H9 (cell line): ENCODE measurements at regions not wholly inside any gene's neighbourhood (a gene's known extent, or its start where the extent isn't known, plus 50 kb on each side); places are given as distances from the start of the nearest gene placed in this dataset.

ENCODE experiments used
- DNase-seq: peaks from one replicate; pipeline ENCODE4 v3.0.0-alpha.2; 2017
- H2AFZ ChIP-seq: one replicate; pipeline ENCODE4 v1.6.1; 2013; ENCODE audit warnings: mild to moderate bottlenecking, low read length, control low read depth, moderate library complexity
- H2AK5ac ChIP-seq: 2 replicates; pipeline ENCODE4 v1.6.1; 2013; ENCODE audit warnings: low read length, control low read depth, mixed read lengths; ENCODE audit not compliant: insufficient read length
- H2BK120ac ChIP-seq: one replicate; pipeline ENCODE4 v1.6.1; 2013; ENCODE audit warnings: low read depth, mild to moderate bottlenecking, low read length, control low read depth, inconsistent platforms; ENCODE audit not compliant: poor library complexity, severe bottlenecking
- H2BK12ac ChIP-seq: 2 replicates; pipeline ENCODE4 v1.6.1; 2013; ENCODE audit warnings: low read length, control low read depth, mixed read lengths, low read depth; ENCODE audit not compliant: insufficient read length
- H2BK15ac ChIP-seq: 2 replicates; pipeline ENCODE4 v1.6.1; 2013; ENCODE audit warnings: low read depth, low read length, control low read depth
- H2BK20ac ChIP-seq: one replicate; pipeline ENCODE4 v1.6.1; 2013; ENCODE audit warnings: low read depth, mild to moderate bottlenecking, low read length, control low read depth, inconsistent platforms; ENCODE audit not compliant: poor library complexity, severe bottlenecking
- H2BK5ac ChIP-seq: 2 replicates; pipeline ENCODE4 v1.6.1; 2013; ENCODE audit warnings: low read length, control low read depth, mixed read lengths; ENCODE audit not compliant: insufficient read length
- H3K14ac ChIP-seq: 2 replicates; pipeline ENCODE4 v1.6.1; 2013; ENCODE audit warnings: low read length, control low read depth; ENCODE audit not compliant: insufficient read depth
- H3K18ac ChIP-seq: 2 replicates; pipeline ENCODE4 v1.6.1; 2013; ENCODE audit warnings: low read depth, mild to moderate bottlenecking, mixed read lengths, low read length, control low read depth; ENCODE audit not compliant: insufficient read length
- H3K23ac ChIP-seq: 2 replicates; pipeline ENCODE4 v1.6.1; 2013; ENCODE audit warnings: low read length, control low read depth, mixed read lengths, low read depth; ENCODE audit not compliant: insufficient read length
- H3K23me2 ChIP-seq: 2 replicates; pipeline ENCODE4 v1.6.1; 2013; ENCODE audit warnings: low read depth, mild to moderate bottlenecking, mixed read lengths, low read length, control low read depth; ENCODE audit not compliant: insufficient read length, poor library complexity, severe bottlenecking
- H3K27ac ChIP-seq: 2 replicates; pipeline ENCODE4 v1.5.1; 2013; ENCODE audit warnings: low read length, control low read depth, mixed read lengths, low read depth; ENCODE audit not compliant: insufficient read length
- H3K27me3 ChIP-seq: 2 replicates; pipeline ENCODE4 v1.6.1; 2013; ENCODE audit warnings: low read length, control low read depth, inconsistent platforms; ENCODE audit not compliant: insufficient read depth
- H3K4ac ChIP-seq: 2 replicates; pipeline ENCODE4 v1.6.1; 2013; ENCODE audit warnings: low read depth, mild to moderate bottlenecking, control low read depth, inconsistent platforms, low read length, moderate library complexity
- H3K4me1 ChIP-seq: 2 replicates; pipeline ENCODE4 v1.6.1; 2013; ENCODE audit warnings: low read length, control low read depth, inconsistent platforms; ENCODE audit not compliant: insufficient read depth
- H3K4me2 ChIP-seq: 2 replicates; pipeline ENCODE4 v1.6.1; 2013; ENCODE audit warnings: low read length, control low read depth, mixed read lengths; ENCODE audit not compliant: insufficient read length, insufficient read depth
- H3K56ac ChIP-seq: 2 replicates; pipeline ENCODE4 v1.6.1; 2013; ENCODE audit warnings: low read depth, mild to moderate bottlenecking, mixed read lengths, low read length, control low read depth; ENCODE audit not compliant: insufficient read length
- H3K79me1 ChIP-seq: 2 replicates; pipeline ENCODE4 v1.6.1; 2013; ENCODE audit warnings: low read depth, mild to moderate bottlenecking, moderate library complexity, low read length, control low read depth, inconsistent platforms; ENCODE audit not compliant: insufficient read depth, poor library complexity, severe bottlenecking
- H3K79me2 ChIP-seq: 2 replicates; pipeline ENCODE4 v1.6.1; 2013; ENCODE audit warnings: low read length, control low read depth, inconsistent platforms; ENCODE audit not compliant: insufficient read depth
- H3K9ac ChIP-seq: 2 replicates; pipeline ENCODE4 v1.6.1; 2013; ENCODE audit warnings: low read length, control low read depth, mixed read lengths; ENCODE audit not compliant: insufficient read length; ENCODE audit errors: extremely low read depth
- H3K9me3 ChIP-seq: one replicate; pipeline ENCODE4 v1.6.1; 2013; ENCODE audit warnings: low read depth, low read length, inconsistent platforms; ENCODE audit not compliant: control insufficient read depth
- H3T11ph ChIP-seq: one replicate; pipeline ENCODE4 v1.6.1; 2013; ENCODE audit warnings: mild to moderate bottlenecking, low read length, control low read depth, inconsistent platforms
- H4K20me1 ChIP-seq: one replicate; pipeline ENCODE4 v1.6.1; 2013; ENCODE audit not compliant: control insufficient read depth, insufficient read length, insufficient read depth
- H4K5ac ChIP-seq: 2 replicates; pipeline ENCODE4 v1.6.1; 2013; ENCODE audit warnings: low read depth, mild to moderate bottlenecking, mixed read lengths, low read length, control low read depth; ENCODE audit not compliant: insufficient read length
- H4K8ac ChIP-seq: replicated peaks from 2 replicates; pipeline ENCODE4 v1.6.1; 2013; ENCODE audit warnings: low read length, control low read depth, mixed read lengths, low read depth; ENCODE audit not compliant: insufficient read length
- H4K91ac ChIP-seq: 2 replicates; pipeline ENCODE4 v1.6.1; 2013; ENCODE audit warnings: low read depth, mild to moderate bottlenecking, moderate library complexity, mixed read lengths, low read length, control low read depth; ENCODE audit not compliant: insufficient read length
- H3K27ac Mint-ChIP-seq, 3 experiments: 2 replicates in 2 of 3; 3 replicates in 1 of 3; pipeline ENCODE4 v1.8.0; 2020 to 2021; ENCODE audit warnings: mixed read lengths in 3 of 3, mild to moderate bottlenecking in 1 of 3, moderate library complexity in 1 of 3
- H3K27me3 Mint-ChIP-seq: 2 replicates; pipeline ENCODE4 v1.8.0; 2021; ENCODE audit warnings: low read depth, mild to moderate bottlenecking, moderate library complexity, mixed read lengths
- H3K36me3 Mint-ChIP-seq, 3 experiments: 2 replicates in 2 of 3; 3 replicates in 1 of 3; pipeline ENCODE4 v1.8.0; 2020 to 2021; ENCODE audit warnings: low read depth in 3 of 3, mixed read lengths in 3 of 3; ENCODE audit not compliant: insufficient read depth in 1 of 3
- H3K4me1 Mint-ChIP-seq, 2 experiments: 2 replicates each; pipeline ENCODE4 v1.8.0; 2020; ENCODE audit warnings: mixed read lengths in 2 of 2
- H3K4me3 Mint-ChIP-seq, 2 experiments: 2 replicates in 1 of 2; 3 replicates in 1 of 2; pipeline ENCODE4 v1.8.0; 2020 to 2021; ENCODE audit warnings: mild to moderate bottlenecking in 2 of 2, mixed read lengths in 2 of 2, moderate library complexity in 1 of 2
- H3K9me3 Mint-ChIP-seq, 2 experiments: 2 replicates in 1 of 2; 3 replicates in 1 of 2; pipeline ENCODE4 v1.8.0; 2020; ENCODE audit warnings: mild to moderate bottlenecking in 2 of 2, mixed read lengths in 2 of 2, moderate library complexity in 1 of 2
- WGBS: extraction: QIAGEN DNeasy Blood & Tissue Kit; methylation state at CpG from one replicate; pipeline ENCODE4 v1.1.7; 2013; ENCODE audit warnings: missing lambda C conversion rate, low lambda C conversion rate, mixed read lengths; ENCODE audit not compliant: insufficient read length; ENCODE audit errors: extremely low coverage; 5-methylcytosine and 5-hydroxymethylcytosine counted together
- TF ChIP-seq, protein P1 (sequence below): fragments of 200-600 bp; sonication (generic); conservative IDR thresholded peaks from 3 replicates; pipeline ENCODE4 v1.8.0; 2021; ENCODE audit warnings: antibody characterized with exemption, mild to moderate bottlenecking

DNA sequence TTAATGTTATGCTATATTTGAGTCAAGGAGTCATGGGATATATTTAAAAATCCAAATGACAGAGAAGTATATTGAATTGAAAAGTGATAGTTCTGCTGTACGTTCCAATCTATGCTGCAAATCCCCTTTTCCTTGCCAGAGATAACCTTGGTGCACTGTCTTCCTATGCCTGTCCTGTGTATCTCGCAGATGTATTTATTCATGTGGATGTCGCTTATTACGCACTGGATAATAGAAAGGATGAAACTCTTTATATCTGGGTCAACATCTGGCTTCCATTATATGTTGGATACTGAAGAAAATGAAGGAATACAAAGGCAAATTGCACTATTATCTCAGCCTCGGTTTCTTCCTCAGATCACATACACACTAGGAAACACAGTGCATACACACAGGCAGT is 331.3 kb downstream of the BCKDHB start:
- TF ChIP-seq, protein P1, sequence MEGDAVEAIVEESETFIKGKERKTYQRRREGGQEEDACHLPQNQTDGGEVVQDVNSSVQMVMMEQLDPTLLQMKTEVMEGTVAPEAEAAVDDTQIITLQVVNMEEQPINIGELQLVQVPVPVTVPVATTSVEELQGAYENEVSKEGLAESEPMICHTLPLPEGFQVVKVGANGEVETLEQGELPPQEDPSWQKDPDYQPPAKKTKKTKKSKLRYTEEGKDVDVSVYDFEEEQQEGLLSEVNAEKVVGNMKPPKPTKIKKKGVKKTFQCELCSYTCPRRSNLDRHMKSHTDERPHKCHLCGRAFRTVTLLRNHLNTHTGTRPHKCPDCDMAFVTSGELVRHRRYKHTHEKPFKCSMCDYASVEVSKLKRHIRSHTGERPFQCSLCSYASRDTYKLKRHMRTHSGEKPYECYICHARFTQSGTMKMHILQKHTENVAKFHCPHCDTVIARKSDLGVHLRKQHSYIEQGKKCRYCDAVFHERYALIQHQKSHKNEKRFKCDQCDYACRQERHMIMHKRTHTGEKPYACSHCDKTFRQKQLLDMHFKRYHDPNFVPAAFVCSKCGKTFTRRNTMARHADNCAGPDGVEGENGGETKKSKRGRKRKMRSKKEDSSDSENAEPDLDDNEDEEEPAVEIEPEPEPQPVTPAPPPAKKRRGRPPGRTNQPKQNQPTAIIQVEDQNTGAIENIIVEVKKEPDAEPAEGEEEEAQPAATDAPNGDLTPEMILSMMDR: no peak
- H2AFZ ChIP-seq: no peak overlapping the region

More for the DNA sequence above, 331.3 kb downstream of the BCKDHB start:
- no peak overlapping the region for H3T11ph ChIP-seq
- no CpG with 5 or more reads among the region's 5 CpGs for WGBS
- no peaks in the 10 kb centered on the region for H3K27me3 Mint-ChIP-seq
- H2BK20ac ChIP-seq: no peak overlapping the region
- no peak overlapping the region for H3K4me3 Mint-ChIP-seq
- no peak overlapping the region for H2BK5ac ChIP-seq
- H2BK15ac ChIP-seq: no peak overlapping the region
- H3K14ac ChIP-seq: no peak overlapping the region
- H4K20me1 ChIP-seq: no peaks in the 10 kb centered on the region
- no peaks in the 10 kb centered on the region for H3K79me1 ChIP-seq
- H3K4ac ChIP-seq: no peak overlapping the region
- no peak overlapping the region for H3K27ac ChIP-seq
- no peak overlapping the region for H4K5ac ChIP-seq
- H3K23ac ChIP-seq: no peak overlapping the region
- no peak overlapping the region for H3K56ac ChIP-seq
- no peak overlapping the region for H4K8ac ChIP-seq
- no peak overlapping the region for H2BK120ac ChIP-seq
- H3K18ac ChIP-seq: no peak overlapping the region
- no peak overlapping the region for H3K4me2 ChIP-seq
- H3K79me2 ChIP-seq: no peaks in the 10 kb centered on the region
- no peak overlapping the region for H3K9ac ChIP-seq
- peaks cover 14 to 18% of the 10 kb centered on the region in 2 experiments for H3K4me1 Mint-ChIP-seq
- H3K9me3 Mint-ChIP-seq: no peaks in the 10 kb centered on the region
- no peaks in the 10 kb centered on the region for H3K23me2 ChIP-seq
- H4K91ac ChIP-seq: no peak overlapping the region
- H3K9me3 ChIP-seq: no peaks in the 10 kb centered on the region
- no peaks in the 10 kb centered on the region; a peak in 1 of 7 replicates for H3K36me3 Mint-ChIP-seq
- H3K4me1 ChIP-seq: no peaks in the 10 kb centered on the region; the same call in 1 of the 2 replicates
- DNase-seq: no peak
- no peaks in the 10 kb centered on the region for H3K27me3 ChIP-seq
- no peak overlapping the region for H2AK5ac ChIP-seq
- H3K27ac Mint-ChIP-seq: no peak overlapping the region
- no peak overlapping the region for H2BK12ac ChIP-seq
